ENCODE measurements at regions not wholly inside any gene's neighbourhood (a gene's known extent, or its start where the extent isn't known, plus 50 kb on each side); places are given as distances from the start of the nearest gene placed in this dataset.
A peak's percentile ranks its signal among the peaks of the same experiment; 100 is the strongest.

- H3K27me3 Mint-ChIP-seq (ENCODE audit: low read depth) = peaks cover 8% of the 10 kb centered on the region
- DNase-seq (ENCODE audit: low read depth, low spot score) = no peak
Measured at GRCh38 chr5:5810461-5810860, 388.0 kb downstream of the ICE1 start.

GRCh38 chr5:5805916-5806315 lies 383.4 kb downstream of the ICE1 start:
- Mint-ChIP-seq H3K4me1 (no peaks in the 10 kb centered on the region), H3K4me3 (no peak overlapping the region), H3K9me3 (no peaks in the 10 kb centered on the region), H3K27ac (ENCODE audit: unreplicated experiment) (no peak overlapping the region), H3K27me3 (ENCODE audit: low read depth) (no peaks in the 10 kb centered on the region), H3K36me3 (ENCODE audit: low read depth) (no peaks in the 10 kb centered on the region)
- TF ChIP-seq, protein P1, sequence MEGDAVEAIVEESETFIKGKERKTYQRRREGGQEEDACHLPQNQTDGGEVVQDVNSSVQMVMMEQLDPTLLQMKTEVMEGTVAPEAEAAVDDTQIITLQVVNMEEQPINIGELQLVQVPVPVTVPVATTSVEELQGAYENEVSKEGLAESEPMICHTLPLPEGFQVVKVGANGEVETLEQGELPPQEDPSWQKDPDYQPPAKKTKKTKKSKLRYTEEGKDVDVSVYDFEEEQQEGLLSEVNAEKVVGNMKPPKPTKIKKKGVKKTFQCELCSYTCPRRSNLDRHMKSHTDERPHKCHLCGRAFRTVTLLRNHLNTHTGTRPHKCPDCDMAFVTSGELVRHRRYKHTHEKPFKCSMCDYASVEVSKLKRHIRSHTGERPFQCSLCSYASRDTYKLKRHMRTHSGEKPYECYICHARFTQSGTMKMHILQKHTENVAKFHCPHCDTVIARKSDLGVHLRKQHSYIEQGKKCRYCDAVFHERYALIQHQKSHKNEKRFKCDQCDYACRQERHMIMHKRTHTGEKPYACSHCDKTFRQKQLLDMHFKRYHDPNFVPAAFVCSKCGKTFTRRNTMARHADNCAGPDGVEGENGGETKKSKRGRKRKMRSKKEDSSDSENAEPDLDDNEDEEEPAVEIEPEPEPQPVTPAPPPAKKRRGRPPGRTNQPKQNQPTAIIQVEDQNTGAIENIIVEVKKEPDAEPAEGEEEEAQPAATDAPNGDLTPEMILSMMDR (conservative IDR thresholded peaks at IDR 0.05) = no peak
- DNase-seq (ENCODE audit: low read depth, low spot score) = no peak

More at GRCh38 chr5:5810461-5810860, 388.0 kb downstream of the ICE1 start:
- TF ChIP-seq, protein P1 (conservative IDR thresholded peaks at IDR 0.05) = no peak
- no peak overlapping the region for H3K27ac Mint-ChIP-seq (ENCODE audit: unreplicated experiment)
- H3K4me3 Mint-ChIP-seq = no peak overlapping the region
- no peaks in the 10 kb centered on the region for H3K4me1 Mint-ChIP-seq
- H3K36me3 Mint-ChIP-seq (ENCODE audit: low read depth) = no peaks in the 10 kb centered on the region
- H3K9me3 Mint-ChIP-seq = no peaks in the 10 kb centered on the region

DNA sequence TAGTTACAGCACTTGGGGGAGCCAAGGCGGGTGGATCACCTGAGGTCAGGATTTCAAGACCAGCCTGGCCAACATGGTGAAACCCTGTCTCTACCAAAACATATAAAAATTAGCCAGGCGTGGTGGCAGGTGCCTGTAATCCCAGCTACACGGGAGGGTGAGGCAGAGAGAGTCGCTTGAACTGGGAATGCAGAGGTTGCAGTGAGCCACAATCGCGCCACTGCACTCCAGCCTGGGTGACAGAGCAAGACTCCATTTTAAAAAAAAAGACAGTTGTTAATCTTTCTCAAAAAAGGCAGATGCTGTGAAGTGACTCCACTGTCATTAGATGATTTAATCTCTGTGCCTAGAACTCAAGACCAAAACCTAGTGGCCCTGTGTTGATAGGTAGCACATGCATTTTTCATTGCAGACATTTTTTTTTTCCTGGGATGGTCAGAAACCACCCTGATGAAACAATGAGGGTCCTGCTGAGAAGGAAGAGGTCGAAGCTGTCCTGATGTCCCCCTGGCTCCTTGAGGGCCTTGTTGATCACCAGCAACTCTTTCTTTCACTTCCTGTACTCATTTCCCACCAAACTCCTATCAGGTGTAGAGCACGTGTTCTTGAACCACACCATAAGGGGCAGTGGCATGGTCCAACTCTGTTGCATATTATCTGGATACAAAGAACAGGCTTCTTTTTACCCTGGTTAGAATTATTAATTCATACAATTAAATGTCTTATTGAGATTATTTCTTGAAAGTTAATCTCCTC lies 382.2 kb downstream of the ICE1 start:
- TF ChIP-seq, protein P1 (conservative IDR thresholded peaks at IDR 0.05) = no peak
- Mint-ChIP-seq H3K27me3 (ENCODE audit: low read depth) (no peaks in the 10 kb centered on the region), H3K9me3 (no peaks in the 10 kb centered on the region), H3K4me1 (no peaks in the 10 kb centered on the region), H3K4me3 (no peak overlapping the region), H3K27ac (ENCODE audit: unreplicated experiment) (peak overlapping the region; percentile 35), H3K36me3 (ENCODE audit: low read depth) (no peaks in the 10 kb centered on the region)
- no peak for DNase-seq (ENCODE audit: low read depth, low spot score)

- H3K4me3 Mint-ChIP-seq = no peak overlapping the region
Measured at GRCh38 chr5:5800801-5801761, 378.6 kb downstream of the ICE1 start.

DNA sequence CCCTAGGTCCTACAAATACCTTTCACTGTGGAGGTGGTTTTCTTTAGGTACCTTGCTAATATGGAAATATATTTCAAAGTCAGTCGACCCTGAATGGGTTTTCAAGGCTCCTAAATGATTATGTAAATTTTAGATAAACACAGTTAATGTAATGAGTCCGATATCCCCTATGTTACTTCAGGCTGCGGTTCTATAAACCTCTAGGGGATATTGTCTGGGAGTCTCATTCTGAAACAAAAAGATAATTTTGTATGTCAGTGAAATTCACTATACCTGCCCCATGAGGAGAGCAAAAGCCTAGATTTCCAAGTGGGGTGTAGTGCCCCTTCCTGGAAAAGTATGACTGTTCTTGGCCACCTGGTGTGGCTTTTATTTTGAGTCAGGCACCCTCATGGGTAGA lies 377.3 kb downstream of the ICE1 start:
- DNase-seq (ENCODE audit: low read depth, low spot score) = no peak
- Mint-ChIP-seq H3K4me3 (no peak overlapping the region), H3K9me3 (no peaks in the 10 kb centered on the region), H3K27ac (ENCODE audit: unreplicated experiment) (no peak overlapping the region), H3K36me3 (ENCODE audit: low read depth) (no peaks in the 10 kb centered on the region), H3K27me3 (ENCODE audit: low read depth) (no peaks in the 10 kb centered on the region), H3K4me1 (no peaks in the 10 kb centered on the region)
- TF ChIP-seq, protein P1 (conservative IDR thresholded peaks at IDR 0.05) = no peak

More at GRCh38 chr5:5800801-5801761, 378.6 kb downstream of the ICE1 start:
- DNase-seq (ENCODE audit: low read depth, low spot score) = no peak
- H3K36me3 Mint-ChIP-seq (ENCODE audit: low read depth) = no peaks in the 10 kb centered on the region
- no peaks in the 10 kb centered on the region for H3K27me3 Mint-ChIP-seq (ENCODE audit: low read depth)
- no peaks in the 10 kb centered on the region for H3K4me1 Mint-ChIP-seq
- no peaks in the 10 kb centered on the region for H3K9me3 Mint-ChIP-seq
- H3K27ac Mint-ChIP-seq (ENCODE audit: unreplicated experiment) = no peak overlapping the region
- TF ChIP-seq, protein P1 (conservative IDR thresholded peaks at IDR 0.05) = no peak
